ENCODE measurements at regions not wholly inside any gene's neighbourhood (a gene's known extent, or its start where the extent isn't known, plus 50 kb on each side); places are given as distances from the start of the nearest gene placed in this dataset.

- no peak for DNase-seq
Measured at GRCh38 chrX:121102101-121102500, 54.7 kb downstream of the GLUD2 start.

DNA sequence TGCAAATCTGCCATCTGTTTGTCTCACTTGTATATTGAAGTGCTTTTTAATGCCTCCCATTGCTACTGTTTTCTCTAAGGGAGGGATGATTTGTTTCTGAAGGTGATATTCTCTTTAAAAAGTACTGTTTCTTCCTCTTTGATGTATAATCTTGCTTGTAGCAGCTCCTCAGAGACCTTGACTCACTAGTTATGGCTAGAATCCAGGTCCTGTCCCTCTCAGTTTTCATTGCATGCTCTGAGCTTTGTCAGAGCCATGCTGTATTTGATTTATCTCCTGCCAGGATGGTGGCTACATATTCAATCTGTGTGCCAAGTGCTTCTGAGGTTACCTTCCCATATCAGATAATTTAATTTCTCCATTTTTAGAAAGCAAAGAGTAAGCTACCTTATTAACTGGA is 56.0 kb downstream of the GLUD2 start:
- DNase-seq = peak; percentile 0

- DNase-seq = no peak
Measured at GRCh38 chrX:121106484-121107235, 59.2 kb downstream of the GLUD2 start.

GRCh38 chrX:121109986-121110385 is 62.6 kb downstream of the GLUD2 start:
- no peak for DNase-seq

DNA sequence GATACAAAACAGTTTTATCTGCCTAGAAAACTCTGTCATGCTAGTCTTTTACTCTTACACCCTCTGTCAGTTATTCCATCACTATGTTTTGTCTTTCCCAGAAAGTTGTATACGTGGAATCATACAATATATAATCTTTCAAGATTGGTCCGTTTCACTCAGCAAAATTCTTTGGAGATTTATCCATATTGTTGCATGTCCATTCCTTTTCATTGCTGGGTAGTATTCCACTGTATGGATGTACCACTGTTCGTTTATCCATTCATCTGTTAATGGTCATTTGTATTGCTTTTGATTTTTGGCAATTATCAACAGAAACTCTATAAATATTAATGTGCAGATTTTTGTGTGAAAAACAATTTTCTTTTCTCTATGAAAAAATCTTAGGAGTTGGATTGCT is 63.1 kb downstream of the GLUD2 start:
- no peak for DNase-seq

DNA sequence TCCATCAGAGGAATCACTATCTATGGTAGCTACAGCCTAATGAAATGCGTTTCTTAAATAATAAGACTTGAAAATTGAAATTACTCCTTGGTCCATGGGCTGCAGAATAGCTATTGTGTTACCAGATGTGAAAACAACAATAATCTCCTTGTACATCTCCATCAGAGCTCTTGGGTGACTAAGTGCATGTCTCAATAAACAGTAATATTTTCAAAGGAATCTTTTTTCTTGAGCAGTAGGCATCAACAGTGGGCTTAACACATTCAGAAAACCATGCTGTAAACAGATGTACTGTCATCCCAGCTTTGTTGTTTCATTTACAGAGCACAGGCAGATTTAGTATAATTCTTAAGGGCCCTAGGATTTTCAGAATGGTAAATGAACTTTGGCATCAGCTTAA is 67.3 kb downstream of the GLUD2 start:
- no peak for DNase-seq

- DNase-seq = no peak
Measured at GRCh38 chrX:121120690-121121605, 73.5 kb downstream of the GLUD2 start.

GRCh38 chrX:121122332-121122731 is 74.9 kb downstream of the GLUD2 start:
- DNase-seq = no peak

DNA sequence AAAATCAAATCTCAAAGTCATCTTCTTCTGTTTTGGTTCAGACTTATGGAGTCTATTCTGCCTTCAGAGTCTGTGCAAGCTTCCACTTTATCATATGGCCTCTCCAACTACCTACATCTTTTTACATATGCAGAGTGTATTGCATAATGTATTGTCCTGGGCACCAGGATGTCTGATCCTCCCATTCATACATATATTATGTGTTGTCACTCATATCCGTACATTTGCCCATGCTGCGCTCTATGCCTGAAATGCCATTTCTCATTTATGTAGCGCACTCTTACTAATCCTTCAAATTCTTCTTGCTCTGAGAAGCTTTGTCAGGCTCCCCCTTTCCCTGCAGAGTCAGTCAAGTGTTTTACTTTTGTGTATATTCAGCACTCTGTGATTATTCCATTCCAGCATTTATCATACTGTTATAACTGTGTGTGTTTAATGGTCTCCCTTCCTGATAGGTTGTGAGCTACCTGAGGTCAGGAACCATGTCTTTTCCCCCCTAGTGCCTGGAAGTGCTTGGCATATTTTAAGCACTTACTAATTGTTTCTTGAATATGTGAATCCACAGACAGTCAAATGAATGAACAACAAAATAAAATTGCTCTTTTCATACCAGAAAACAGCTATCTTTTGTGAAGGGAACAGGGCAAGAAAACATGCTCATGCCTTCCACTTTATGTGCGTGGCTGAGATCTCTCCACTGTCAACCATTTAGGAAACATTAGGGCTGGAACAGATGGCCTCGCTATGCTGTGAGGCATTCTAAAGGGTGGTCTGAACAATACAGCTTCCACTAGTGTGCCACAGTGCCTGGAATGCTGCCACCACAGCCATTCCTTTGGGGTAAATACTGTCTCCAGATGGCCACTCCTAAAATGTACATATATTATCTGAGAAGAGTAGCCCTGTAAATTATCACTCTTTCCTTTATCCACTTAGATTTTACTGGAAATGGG is 81.8 kb downstream of the GLUD2 start:
- no peak for DNase-seq

DNA sequence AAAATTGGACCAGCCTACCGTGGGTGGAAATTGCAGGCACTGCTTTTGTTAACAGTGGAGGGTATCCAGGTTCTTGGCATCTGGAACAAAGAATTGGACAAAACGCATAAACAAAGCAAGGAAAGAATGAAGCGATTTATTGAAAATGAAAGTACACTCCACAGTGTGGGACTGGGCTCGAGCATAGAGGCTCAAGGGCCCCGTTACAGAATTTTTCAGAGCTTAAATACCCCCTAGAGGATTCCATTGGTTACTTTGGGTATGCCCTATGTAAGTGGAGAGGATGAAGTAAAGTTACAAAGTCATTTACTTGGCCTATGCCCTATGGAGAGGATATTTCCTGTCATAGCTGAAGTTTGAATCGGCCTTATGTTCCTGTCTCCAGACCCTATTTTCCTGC is 85.3 kb downstream of the GLUD2 start:
- DNase-seq = no peak

DNA sequence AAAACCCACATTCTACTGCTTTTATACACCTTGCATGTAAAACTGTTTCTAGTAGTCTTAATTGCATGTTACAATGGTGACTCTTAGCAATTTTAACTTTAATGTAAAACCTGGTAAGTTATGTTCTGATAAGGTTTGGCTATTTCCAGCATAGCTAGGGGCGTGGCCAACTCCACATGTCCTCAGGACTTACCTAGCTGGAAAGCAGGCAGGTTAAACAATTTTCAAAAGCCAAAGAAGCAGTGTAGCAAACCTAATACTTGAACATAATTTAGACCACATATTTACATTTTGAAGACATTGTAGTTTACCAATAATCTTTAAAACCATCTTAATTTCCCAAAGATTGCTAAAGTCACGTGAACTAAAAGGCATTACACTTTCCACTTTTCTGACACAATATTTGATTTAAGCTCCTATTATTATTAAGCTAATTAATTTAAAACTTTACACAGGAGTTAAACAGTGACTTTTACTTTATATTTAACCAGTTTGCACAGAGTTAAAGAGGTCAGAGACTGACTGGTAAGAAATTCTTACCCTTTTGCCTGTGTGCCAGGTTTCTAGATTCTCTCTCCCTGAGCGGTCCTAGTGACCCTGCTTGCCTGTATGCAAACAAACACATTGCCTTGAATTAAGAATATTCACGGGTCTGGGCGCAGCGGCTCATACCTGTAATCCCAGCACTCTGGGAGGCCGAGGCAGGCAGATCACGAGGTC is 88.2 kb downstream of the GLUD2 start:
- DNase-seq = no peak

DNA sequence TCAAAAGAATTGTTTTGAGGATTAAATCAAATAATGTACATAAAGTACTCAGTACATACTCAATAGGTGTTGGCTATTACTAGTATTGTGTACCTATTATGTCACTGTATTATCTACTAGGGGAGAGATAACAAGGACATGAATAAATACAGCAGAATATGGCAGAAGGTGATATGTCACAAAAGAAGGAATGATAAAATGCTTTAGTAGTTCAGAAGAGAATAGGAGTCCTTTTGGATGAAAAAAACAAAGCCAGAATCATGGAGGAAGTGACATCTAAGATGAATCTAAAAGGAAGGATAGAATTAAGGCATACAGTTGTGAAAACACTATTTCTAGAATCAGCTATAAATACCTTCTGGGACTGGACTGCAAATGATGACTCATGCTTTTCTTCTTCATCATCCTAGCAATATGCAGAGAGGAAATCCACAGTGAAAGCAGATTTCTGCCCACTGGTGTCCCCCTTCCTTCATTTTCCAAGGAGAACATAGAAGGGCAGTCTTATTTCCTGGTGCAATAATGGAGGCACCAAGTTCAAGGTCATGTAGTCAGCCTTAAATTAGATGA is 98.7 kb downstream of the GLUD2 start:
- DNase-seq = no peak

DNA sequence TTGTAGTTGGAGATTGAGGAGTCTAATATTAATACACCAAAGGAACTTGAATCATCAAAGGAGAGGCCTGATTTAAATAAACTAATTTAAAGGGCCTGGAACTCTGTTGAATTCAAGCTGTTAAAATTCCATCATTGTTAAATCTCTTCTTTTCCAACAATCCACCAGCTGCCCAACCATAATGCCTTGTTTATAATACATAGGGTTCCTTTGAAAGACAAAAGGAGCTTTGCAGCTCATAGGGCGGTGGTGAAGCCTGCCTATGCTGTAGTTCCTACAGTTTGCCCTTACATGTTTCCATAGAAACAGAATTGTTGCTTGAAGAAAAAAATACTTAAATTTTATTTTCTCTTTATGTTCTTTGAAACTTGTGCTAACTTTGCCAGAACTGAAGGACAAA is 102.8 kb downstream of the GLUD2 start:
- DNase-seq = no peak

GRCh38 chrX:121151293-121151692 is 103.9 kb downstream of the GLUD2 start:
- no peak for DNase-seq

DNA sequence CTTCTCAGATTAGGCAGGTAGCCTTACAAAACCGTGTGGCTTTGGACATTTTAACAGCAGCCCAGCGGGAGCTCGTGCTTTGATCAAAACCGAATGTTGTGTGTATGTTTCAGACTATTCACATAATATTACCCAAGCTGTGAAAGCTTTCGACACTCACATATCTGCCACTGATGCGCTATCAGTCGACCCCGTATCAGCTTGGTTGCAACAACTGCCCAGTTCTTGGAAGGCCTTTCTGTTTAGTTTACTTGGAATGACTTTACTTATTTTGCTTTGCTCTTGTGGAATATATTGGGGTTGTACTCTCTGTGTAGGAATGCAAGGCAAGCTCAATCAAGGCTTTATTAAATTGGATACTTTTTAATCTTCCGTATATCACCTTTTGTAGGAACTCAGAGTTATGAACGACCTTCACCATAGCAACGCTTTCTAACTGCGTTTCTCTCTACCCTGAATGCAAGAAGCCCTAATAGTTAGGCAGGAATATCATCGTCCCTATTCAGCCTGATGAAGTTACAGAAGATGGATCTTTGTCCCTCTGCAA is 107.5 kb downstream of the GLUD2 start:
- no peak for DNase-seq

DNA sequence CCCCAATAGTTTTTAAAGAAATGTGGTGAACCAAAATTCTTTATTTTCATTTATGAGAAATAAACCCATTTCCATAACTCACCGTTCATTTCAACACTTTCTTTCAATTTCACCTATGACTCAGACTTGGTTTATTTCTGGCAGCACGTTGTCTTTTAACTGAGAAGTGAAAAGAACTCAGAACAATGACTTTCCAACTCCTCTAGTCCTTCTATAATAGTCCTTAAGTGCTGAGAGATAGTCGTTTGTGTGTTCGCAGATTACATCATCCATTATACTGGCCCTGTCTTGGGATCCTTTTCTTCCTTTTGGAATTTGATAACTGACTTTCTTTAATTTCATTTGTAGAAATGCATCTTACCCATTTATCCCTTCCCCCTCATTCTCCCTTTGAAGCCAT is 113.6 kb downstream of the GLUD2 start:
- DNase-seq = no peak

DNA sequence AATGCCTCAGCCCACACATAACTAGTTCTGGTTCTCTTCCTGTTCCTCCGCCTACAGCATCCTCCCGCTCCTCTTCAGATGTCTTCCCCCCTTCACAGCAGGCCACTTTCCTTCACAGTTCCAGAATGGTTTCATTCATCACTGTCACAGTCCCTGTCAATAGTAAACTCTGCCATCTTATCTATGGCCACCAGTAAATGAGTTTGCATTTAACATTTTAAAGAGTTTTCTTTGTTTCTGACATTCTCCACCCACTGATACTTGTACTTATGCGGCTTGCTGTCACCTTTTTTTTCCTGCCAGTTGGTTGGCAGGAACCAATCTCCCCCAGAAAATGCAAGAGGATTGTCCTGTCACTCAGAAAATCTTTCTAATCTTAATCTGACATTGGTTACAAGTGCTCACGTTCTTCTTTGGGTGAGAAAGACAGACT is 114.1 kb downstream of the GLUD2 start:
- DNase-seq = no peak

GRCh38 chrX:121163443-121163842 is 116.0 kb downstream of the GLUD2 start:
- no peak for DNase-seq

DNA sequence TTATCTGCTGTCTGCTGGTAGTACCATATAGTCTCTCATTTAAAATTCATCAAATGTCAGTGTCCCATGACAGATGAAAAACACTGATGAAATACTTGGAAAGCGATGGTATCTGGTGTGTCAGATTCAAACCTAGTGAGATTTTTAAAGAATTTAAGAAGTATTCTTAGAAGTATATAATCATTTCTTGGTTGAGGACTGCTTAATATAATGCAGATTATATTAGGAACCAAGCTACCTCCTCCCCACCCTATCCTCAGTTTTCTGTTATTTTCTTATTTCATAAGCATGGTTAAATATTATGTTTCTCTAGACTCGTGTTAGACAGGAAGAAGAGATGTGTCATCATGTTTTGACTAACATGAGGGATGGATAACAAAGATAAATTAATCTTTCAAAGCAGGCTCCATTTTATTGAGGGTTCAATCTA is 118.5 kb downstream of the GLUD2 start:
- no peak for DNase-seq

DNA sequence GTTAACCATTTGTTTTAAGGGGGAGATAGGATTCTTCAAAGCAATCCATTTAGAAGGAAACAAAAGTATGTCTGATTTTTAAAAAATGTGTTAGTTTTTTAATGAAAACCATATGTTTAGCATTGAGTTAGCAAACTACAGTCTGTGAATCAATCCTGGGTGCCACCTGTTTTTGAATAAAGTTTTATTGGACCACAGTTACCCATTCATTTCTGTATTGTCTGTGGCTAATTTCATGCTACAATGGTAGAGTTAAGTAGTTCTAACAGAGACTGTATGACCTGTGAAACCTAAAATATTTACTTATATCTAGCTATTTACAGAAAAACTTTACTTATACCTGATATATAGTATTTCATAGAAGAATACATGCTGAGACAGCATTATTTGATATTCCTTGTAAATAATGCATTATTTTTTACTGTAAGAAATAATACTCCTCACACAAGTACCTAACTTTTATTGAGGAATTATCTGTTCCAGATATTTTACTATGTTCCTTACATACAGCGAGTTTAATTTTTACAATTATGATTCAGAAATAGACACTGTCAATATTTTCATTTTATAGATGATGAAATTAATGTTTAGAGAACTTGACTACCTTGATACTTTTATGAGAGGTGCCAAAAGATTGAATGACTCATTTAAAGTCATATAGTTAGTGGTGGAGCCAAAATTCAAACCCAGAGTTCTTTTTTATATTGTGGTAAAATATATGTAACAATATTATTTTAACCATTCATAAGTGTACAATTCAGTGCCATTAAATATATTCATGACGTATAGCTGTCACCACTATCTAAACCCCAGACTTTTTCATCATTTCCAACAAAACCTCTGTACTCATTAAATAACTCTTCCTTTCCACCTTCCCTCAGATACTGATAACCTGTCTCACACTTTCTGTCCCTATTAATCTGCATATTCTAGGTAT is 122.0 kb downstream of the GLUD2 start:
- DNase-seq = no peak
